K562 (cell line): ENCODE measurements at regions not wholly inside any gene's neighbourhood (a gene's known extent, or its start where the extent isn't known, plus 50 kb on each side); places are given as distances from the start of the nearest gene placed in this dataset.

Experiments
- DACH1 ChIP-seq: fragments of 450-650 bp; IDR thresholded peaks from 2 replicates; pipeline ENCODE4 v1.6.1; 2018; ENCODE audit not compliant: partially characterized antibody
- EP300 ChIP-seq: IDR thresholded peaks from 2 replicates; pipeline ENCODE4 v1.6.1; 2012; ENCODE audit warnings: low read length, improper control_type of control experiment
- KDM5B ChIP-seq: fragments of 200-600 bp; sonication (generic); IDR thresholded peaks from 2 replicates; pipeline ENCODE4 v1.6.1; 2012; ENCODE audit warnings: low read depth, mild to moderate bottlenecking, moderate library complexity, low read length, control low read depth, inconsistent platforms; ENCODE audit not compliant: insufficient replicate concordance
- PHB ChIP-seq: fragments of 250-450 bp; sonication (Bioruptor Pico); IDR thresholded peaks from 2 replicates; pipeline ENCODE4 v1.5.0; 2021
- SOX6 ChIP-seq: fragments of 450-650 bp; IDR thresholded peaks from 2 replicates; pipeline ENCODE4 v1.6.1; 2014; ENCODE audit warnings: mild to moderate bottlenecking
- TF ChIP-seq, protein P1 (sequence below), 3 experiments: IDR thresholded peaks in 2 of 3; conservative IDR thresholded peaks in 1 of 3; 2 replicates each; pipeline ENCODE4 v1.5.1; 2011 to 2012; ENCODE audit warnings: low read length in 3 of 3, mild to moderate bottlenecking in 3 of 3, control low read depth in 2 of 3, improper control_type of control experiment in 1 of 3, inconsistent platforms in 1 of 3, low read depth in 1 of 3, mixed read lengths in 1 of 3, moderate library complexity in 1 of 3; ENCODE audit not compliant: insufficient read depth in 2 of 3
- TF ChIP-seq, protein P2 (sequence below): sonication (generic); formaldehyde crosslinking; IDR thresholded peaks from 2 replicates; pipeline ENCODE4 v1.8.1; 2023; ENCODE audit warnings: mild to moderate bottlenecking, missing genetic modification reagents

GRCh38 chr4:189656641-189657040 lies 284.0 kb upstream of the FRG1 start:
- TF ChIP-seq DACH1 (no peak), SOX6 (no peak), PHB (CRISPR knock-in tag) (no peak), KDM5B (no peak), EP300 (no peak)
- TF ChIP-seq, protein P1, sequence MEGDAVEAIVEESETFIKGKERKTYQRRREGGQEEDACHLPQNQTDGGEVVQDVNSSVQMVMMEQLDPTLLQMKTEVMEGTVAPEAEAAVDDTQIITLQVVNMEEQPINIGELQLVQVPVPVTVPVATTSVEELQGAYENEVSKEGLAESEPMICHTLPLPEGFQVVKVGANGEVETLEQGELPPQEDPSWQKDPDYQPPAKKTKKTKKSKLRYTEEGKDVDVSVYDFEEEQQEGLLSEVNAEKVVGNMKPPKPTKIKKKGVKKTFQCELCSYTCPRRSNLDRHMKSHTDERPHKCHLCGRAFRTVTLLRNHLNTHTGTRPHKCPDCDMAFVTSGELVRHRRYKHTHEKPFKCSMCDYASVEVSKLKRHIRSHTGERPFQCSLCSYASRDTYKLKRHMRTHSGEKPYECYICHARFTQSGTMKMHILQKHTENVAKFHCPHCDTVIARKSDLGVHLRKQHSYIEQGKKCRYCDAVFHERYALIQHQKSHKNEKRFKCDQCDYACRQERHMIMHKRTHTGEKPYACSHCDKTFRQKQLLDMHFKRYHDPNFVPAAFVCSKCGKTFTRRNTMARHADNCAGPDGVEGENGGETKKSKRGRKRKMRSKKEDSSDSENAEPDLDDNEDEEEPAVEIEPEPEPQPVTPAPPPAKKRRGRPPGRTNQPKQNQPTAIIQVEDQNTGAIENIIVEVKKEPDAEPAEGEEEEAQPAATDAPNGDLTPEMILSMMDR (IDR thresholded peaks at IDR 0.05 in 2 of 3, conservative IDR thresholded peaks at IDR 0.05 in 1 of 3; ENCODE audit: insufficient read depth in 2 of 3, low read depth in 1 of 3, low read length in 3 of 3), result no peak
- TF ChIP-seq, protein P2, sequence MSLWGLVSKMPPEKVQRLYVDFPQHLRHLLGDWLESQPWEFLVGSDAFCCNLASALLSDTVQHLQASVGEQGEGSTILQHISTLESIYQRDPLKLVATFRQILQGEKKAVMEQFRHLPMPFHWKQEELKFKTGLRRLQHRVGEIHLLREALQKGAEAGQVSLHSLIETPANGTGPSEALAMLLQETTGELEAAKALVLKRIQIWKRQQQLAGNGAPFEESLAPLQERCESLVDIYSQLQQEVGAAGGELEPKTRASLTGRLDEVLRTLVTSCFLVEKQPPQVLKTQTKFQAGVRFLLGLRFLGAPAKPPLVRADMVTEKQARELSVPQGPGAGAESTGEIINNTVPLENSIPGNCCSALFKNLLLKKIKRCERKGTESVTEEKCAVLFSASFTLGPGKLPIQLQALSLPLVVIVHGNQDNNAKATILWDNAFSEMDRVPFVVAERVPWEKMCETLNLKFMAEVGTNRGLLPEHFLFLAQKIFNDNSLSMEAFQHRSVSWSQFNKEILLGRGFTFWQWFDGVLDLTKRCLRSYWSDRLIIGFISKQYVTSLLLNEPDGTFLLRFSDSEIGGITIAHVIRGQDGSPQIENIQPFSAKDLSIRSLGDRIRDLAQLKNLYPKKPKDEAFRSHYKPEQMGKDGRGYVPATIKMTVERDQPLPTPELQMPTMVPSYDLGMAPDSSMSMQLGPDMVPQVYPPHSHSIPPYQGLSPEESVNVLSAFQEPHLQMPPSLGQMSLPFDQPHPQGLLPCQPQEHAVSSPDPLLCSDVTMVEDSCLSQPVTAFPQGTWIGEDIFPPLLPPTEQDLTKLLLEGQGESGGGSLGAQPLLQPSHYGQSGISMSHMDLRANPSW (CRISPR knock-in tag), result no peak
